Glutamatergic neuron (in vitro differentiated cells): ENCODE measurements at regions not wholly inside any gene's neighbourhood (a gene's known extent, or its start where the extent isn't known, plus 50 kb on each side); places are given as distances from the start of the nearest gene placed in this dataset.

Experiments
- DNase-seq: peaks from one replicate; pipeline ENCODE4 v3.0.0; 2022
- H3K27ac Mint-ChIP-seq: one replicate; pipeline ENCODE4 v1.8.0; 2020; ENCODE audit warnings: mild to moderate bottlenecking, mixed read lengths, inconsistent platforms; ENCODE audit not compliant: unreplicated experiment
- H3K27me3 Mint-ChIP-seq: one replicate; pipeline ENCODE4 v1.8.0; 2020; ENCODE audit warnings: mild to moderate bottlenecking, moderate library complexity, mixed read lengths, inconsistent platforms; ENCODE audit not compliant: unreplicated experiment
- H3K36me3 Mint-ChIP-seq: one replicate; pipeline ENCODE4 v1.8.0; 2020; ENCODE audit warnings: mild to moderate bottlenecking, mixed read lengths, inconsistent platforms; ENCODE audit not compliant: unreplicated experiment
- H3K4me1 Mint-ChIP-seq: one replicate; pipeline ENCODE4 v1.8.0; 2020; ENCODE audit warnings: mild to moderate bottlenecking, low read depth, mixed read lengths, inconsistent platforms; ENCODE audit not compliant: unreplicated experiment
- H3K4me3 Mint-ChIP-seq: one replicate; pipeline ENCODE4 v1.8.0; 2020; ENCODE audit warnings: mild to moderate bottlenecking, mixed read lengths, inconsistent platforms; ENCODE audit not compliant: unreplicated experiment
- H3K9me3 Mint-ChIP-seq: one replicate; pipeline ENCODE4 v1.8.0; 2020; ENCODE audit warnings: mild to moderate bottlenecking, moderate library complexity, mixed read lengths, inconsistent platforms; ENCODE audit not compliant: unreplicated experiment
- TF ChIP-seq, protein P1 (sequence below): fragments of 200-600 bp; sonication (generic); IDR thresholded peaks from one replicate; pipeline ENCODE4 v1.5.0; 2021; ENCODE audit not compliant: partially characterized antibody, unreplicated experiment

DNA sequence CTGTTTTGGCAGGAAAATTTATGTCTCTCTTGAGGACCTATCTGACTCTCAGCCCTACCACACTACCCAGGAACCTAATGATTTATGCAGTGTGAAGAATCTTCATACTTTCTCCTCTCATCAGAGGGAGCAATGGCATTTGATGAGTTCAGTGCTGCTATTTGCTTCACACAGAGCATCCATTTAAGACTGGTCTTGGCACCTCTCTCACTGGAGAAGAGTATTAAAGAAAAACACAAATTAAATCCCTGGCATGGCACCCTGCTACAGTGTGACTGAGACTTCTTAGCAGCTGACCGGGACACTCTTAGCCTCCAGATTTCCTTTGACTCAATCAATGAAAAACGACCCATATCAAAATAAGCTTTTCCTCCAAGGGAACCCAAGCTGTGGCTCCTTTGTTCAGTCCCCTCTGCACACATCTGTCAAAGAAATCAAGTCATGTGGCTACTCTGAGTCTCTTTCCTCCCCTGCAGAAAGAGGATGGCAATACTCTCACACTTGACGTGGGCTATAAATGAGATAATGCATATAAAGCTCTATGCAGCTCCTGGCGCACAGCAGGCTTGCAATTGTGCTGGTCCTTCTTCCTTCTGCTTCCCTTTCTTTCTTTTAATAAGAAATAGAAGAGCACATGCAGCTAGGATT, 186.1 kb upstream of the E2F8 start:
- Mint-ChIP-seq H3K27me3 (peaks cover 11% of the 10 kb centered on the region), H3K4me3 (no peak overlapping the region), H3K27ac (peak overlapping the region; percentile 38), H3K36me3 (no peaks in the 10 kb centered on the region), H3K4me1 (peaks cover 37% of the 10 kb centered on the region), H3K9me3 (peaks cover 14% of the 10 kb centered on the region)
- TF ChIP-seq, protein P1, sequence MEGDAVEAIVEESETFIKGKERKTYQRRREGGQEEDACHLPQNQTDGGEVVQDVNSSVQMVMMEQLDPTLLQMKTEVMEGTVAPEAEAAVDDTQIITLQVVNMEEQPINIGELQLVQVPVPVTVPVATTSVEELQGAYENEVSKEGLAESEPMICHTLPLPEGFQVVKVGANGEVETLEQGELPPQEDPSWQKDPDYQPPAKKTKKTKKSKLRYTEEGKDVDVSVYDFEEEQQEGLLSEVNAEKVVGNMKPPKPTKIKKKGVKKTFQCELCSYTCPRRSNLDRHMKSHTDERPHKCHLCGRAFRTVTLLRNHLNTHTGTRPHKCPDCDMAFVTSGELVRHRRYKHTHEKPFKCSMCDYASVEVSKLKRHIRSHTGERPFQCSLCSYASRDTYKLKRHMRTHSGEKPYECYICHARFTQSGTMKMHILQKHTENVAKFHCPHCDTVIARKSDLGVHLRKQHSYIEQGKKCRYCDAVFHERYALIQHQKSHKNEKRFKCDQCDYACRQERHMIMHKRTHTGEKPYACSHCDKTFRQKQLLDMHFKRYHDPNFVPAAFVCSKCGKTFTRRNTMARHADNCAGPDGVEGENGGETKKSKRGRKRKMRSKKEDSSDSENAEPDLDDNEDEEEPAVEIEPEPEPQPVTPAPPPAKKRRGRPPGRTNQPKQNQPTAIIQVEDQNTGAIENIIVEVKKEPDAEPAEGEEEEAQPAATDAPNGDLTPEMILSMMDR: no peak
- no peak for DNase-seq

DNA sequence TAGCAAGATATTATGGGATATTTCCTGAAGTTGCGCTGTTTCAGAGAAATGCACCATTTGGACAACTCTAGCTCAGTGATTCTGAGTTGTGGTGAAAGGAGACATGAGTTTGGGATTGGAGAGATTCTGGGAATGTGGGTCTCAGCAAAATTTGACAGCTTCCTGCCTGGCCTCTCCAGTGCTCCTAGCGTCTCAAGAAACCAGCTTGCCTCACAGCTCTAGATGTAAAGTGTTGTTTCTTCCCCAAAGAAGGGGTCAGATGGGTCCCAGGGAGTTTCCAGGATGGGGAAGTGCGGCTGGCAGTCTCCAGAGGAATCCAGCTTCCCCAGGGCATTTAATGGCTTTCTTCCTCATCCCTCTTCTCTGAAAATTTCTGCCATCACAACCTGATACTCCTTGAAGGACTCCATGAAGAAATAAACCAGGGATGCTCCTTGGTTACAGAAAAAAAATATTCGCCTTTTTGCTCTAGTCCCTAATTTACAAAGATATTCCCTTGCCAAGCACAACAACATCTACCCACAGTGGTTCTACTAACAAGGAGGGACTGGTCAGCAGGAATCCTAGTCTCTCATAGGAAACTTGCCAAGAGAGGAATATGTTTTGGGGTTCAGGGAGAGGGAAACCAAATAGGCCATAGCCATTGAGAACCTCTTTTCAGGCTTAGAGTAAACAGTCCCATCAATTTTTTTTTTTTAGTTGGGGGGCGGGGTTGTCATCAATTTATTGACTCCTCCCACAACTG, 185.4 kb upstream of the E2F8 start:
- H3K4me1 Mint-ChIP-seq: peaks cover 34% of the 10 kb centered on the region
- TF ChIP-seq, protein P1: no peak

DNA sequence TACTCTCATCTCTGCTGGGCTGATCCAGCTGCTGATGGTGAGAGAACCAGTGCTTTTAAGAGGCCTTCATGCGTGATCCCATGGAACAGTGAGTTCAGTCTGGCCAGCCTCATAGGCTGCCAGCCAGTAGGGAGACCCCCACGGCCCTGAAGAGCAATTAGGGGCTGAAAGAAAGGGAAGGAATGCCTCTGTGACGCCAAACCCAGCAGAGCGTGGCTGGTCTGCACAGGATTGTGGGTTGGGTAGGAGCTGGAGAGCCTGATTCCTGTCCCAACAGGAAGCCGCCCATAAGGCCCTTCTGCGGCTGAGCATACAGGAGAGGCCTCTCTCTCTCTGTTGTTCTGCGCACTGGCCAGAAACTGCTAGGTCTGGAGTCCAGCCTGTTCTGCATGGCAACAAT, 181.5 kb upstream of the E2F8 start:
- Mint-ChIP-seq H3K36me3 (peaks cover 12% of the 10 kb centered on the region), H3K9me3 (peaks cover 13% of the 10 kb centered on the region), H3K4me3 (no peak overlapping the region), H3K27me3 (peaks cover 4% of the 10 kb centered on the region), H3K27ac (peak overlapping the region; percentile 79), H3K4me1 (peaks cover 25% of the 10 kb centered on the region)
- no peak for DNase-seq
- TF ChIP-seq, protein P1: no peak

More for the DNA sequence above, 185.4 kb upstream of the E2F8 start:
- Mint-ChIP-seq H3K27me3 (peaks cover 9% of the 10 kb centered on the region), H3K27ac (peak overlapping the region; percentile 33), H3K4me3 (no peak overlapping the region), H3K36me3 (no peaks in the 10 kb centered on the region), H3K9me3 (peaks cover 14% of the 10 kb centered on the region)
- DNase-seq: no peak

DNA sequence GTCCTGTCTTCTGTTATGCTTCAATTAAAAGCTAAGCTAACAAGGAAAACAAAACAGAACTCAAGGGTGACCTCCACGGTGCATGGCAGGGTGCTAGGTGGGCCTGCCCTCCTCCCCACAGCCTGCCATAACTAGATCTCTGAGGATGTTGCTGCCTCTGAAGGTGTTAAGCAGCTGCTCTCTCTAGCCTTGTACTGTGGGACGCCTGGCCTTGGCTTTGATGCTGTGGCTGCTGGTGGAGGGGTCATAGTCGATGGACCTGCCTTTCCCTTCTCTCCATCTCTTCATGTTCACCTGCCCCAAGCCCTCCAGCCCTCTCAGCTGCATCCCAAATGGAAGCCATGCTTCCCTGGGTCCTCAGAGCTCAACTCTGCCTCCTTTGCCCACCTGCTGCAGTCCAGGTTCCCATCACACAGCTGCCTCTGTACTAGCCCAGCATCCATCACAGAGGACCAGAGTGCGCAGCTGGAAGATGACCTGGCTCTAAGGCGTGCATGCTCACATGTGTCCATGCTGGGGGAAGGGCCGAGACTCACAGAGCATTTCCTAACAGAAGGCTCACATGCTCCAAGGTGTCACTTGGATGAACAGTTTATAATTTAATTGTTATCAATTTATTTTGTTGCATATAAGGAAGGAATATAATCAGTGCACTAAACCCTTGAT, 180.3 kb upstream of the E2F8 start:
- Mint-ChIP-seq H3K4me3 (no peak overlapping the region), H3K9me3 (peaks cover 16% of the 10 kb centered on the region), H3K27me3 (peaks cover 9% of the 10 kb centered on the region), H3K4me1 (peaks cover 13% of the 10 kb centered on the region), H3K27ac (peak overlapping the region; percentile 85), H3K36me3 (peaks cover 22% of the 10 kb centered on the region)
- DNase-seq: no peak
- TF ChIP-seq, protein P1: no peak
